IPS-NIHi11 (cell line): ENCODE measurements at regions not wholly inside any gene's neighbourhood (a gene's known extent, or its start where the extent isn't known, plus 50 kb on each side); places are given as distances from the start of the nearest gene placed in this dataset.

Source experiments
- DNase-seq: peaks from one replicate; pipeline ENCODE4 v3.0.0; 2012; ENCODE audit warnings: mixed read lengths, low spot score

DNA sequence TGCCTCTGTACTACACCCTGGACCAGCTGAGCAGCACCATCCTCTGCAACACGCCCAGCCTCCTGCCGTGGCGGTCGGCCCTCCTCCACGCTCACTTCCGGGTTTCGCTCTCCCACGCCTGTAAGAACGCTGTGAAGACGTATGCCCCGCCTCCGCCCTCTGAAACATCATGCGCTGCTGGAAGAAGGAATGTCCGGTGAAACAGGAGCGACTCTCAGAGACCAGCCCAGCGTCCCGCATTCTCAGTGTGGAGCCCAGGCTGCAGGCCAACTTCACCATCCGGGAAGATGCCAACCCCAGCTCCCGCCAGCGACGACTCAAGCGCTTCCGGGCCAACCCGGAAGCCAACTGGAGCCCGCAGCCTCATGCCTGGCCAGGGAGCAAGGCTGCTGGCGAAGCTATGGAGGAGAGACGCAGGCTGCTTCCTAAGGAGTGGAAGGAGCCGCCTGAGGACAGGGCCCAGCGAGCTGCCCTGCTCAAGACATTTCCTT is 186.1 kb upstream of the SLITRK2 start:
- no peak for DNase-seq

DNA sequence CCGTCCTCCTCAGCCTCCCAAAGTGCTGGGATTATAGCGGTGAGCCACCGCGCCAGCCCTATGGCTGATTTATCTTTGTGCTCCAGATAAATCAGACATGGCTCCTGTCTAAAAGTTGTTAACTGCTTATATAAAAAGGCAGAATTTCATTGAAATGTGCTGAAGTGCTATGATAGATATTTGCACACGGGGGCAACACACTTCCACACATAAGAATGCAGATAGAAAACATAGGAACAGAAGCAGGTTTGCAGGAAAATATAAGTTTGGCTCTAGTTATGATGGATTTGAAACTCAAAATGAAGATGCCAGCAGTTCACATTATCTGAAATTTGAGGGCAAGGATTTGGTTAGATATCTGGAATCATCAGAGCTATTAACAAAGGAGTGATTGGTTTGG is 163.1 kb upstream of the SLITRK2 start:
- no peak for DNase-seq

DNA sequence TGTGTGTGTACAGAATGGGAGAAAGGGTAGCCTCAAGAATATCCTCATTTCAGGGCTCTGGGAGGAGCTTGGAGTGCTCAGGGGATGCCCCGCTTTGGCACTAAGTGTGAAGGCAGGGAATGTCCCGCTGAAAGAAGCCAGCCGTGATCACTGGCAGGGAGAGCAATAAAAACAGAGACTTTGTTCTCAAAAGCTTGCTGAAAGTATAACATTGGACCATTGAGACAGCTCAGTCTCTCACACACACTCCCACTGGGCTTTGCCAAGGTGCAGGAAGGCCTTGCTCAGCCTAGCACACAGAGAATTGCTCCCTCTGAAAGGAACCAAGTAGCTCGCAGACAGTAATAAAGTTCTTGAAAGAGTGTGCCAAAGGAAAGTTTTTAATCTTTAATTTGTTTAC is 143.8 kb upstream of the SLITRK2 start:
- DNase-seq = no peak

DNA sequence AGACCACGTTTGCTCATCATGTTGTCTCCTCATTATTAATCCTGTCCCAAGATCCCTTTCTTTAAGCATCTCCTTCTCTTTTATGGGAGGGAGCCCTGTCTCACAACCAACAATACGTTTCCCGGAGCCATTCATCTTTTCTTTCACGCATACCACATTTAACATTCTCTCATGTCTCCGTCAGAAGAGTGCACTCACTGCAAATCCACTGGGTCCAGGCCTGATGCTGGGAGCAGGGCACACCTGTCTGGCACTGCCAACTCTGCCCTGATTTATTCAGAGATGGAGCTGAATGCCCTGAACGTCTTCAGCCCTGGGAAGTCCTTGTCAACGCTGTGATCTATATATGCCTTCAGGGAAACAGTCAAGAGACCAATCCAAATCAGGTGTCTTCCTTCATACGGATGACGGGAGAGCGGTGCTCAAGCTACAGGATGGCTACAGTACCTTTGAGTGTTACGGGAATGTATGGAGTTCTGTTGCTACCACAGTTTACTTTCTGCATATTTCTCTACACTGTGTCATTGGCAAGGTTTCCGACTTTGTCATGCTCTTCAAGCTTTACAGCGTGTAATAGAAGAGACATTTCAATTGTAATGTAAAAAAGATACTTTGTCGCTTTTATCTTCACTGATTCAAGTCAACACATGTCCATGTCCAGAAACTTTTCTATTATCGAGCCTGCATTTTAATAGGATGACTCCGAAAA is 140.4 kb upstream of the SLITRK2 start:
- DNase-seq = no peak

DNA sequence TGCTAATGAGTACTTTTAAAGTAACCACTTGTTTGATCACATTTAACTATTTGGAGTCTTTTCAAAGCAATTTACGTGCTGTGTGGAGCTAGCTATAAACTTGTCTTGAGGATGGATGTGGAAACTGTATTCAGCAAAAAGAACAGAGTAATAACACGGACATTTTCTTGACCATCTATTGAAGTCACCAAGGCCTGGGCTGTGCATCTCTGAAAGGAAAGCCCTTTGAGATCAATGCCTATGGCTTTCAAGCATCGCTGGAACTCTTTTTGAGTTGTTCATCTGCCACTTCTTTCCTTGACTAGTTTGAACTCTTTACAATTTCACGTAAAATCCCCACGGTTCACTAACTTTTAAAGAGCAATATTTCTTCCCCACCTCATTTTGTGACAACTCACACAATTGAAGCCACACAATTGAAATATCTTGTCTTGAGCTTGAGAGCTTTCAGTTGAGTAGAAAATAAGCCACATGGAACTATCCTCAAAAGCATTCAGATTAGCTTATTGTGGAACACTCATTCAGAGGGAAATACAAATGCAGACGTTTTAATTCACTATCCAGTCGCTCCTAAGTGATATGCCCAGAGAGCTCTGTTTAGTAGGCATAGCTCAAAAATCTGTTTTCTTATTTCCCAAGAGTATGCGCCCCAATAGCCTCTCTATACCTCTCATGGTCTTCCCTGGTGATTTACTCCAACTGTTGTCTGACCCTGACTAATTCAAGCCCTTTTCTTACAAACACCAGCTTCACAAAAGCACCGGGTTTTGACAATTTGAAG is 134.9 kb upstream of the SLITRK2 start:
- DNase-seq = no peak

DNA sequence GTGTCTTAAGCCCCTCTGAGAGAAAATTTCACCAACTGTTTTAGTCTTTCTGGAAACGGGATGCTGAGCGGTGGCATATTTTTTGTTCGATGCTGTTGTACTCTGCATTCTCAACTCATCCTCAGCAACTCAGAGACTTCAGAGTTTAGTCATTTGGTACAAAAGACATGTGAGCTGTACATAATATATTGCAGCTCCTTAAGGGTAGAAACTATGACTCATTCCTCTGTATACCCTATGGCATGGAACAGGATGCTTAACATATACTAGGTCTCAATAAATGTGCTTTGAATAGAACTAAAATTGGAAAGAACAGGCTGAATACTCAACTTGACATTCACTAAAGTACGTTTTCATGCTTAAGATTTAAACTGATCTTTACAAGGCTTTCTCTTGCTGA is 130.5 kb upstream of the SLITRK2 start:
- no peak for DNase-seq

DNA sequence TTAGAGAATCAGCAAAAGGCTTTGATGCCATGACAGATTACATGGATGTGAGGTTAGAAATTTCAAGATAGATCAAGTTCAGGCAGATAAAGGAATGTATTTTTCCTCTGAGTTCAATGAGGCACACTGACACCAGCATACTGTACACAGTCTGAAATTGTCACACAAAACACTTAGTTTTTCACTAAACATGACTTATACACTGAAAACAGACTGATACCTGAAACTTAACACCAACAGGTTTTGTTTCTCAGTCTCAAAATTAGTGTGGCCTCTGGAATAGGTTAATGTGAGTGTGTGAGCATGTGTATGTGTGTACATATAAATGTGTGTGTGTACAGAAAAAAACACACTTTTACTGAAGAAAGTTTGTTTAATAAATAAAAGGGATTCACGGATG is 129.9 kb upstream of the SLITRK2 start:
- DNase-seq = no peak

DNA sequence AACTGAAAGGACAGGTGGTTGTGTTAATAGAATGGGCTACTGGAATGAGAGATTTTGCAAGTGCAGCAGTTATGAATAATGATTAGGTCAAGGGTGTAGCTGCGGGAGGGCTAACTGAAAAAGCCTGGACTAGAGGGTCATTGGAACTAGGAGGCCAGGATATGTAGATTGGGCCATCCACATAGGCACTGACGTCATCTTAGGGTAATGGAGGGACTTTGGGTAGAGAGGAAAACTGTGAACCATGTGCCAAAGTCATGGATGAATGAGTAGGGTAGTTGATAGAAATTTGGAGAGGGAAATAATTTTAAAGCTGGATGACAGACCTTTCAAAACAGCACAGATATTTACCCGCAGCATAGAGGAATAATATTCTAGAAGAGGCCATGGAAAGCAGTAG is 123.6 kb upstream of the SLITRK2 start:
- no peak for DNase-seq

DNA sequence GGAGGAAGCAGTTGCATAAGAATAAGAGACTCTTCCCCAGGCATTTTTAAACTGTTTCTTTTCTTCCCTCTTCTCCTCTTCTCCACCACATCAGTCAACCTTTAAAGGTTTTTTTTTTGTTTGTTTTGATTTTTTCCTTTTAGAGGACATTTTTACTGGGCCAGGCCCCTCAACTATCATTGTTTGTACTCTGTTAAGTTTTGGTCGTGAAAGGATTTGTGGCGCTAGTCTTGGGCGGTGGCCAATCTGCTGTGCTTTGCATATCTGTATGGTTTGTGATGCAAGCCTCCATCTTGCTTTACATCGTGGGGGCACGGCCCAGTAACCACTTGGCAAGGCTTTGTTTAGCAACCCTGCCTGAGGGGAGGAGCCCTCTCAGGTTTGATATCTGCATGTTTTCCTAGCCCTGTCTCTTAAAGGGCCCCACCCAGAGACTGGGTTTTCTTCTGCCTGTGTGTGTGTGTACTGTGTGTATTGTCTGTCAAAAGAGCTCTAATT is 101.9 kb upstream of the SLITRK2 start:
- DNase-seq = no peak

DNA sequence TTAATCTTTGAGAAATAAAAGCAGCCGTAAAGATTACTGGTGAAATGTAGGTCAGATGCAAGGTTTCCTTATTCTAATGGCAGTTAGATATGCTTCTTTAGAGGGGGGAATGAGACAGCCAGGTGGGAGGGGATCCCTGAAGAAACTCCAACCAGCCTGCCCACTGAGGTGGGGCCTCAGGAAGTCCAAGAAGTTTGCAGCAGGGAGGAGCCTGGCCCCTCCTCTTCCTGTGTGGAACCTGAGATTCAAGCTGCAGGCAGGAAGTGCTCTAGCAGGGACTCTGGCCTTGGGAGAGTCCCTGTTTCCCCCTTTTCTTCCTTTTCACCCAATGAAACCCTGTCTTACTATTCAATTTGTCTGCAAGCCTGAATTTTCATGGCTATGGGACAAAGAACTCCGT is 101.4 kb upstream of the SLITRK2 start:
- DNase-seq = no peak

DNA sequence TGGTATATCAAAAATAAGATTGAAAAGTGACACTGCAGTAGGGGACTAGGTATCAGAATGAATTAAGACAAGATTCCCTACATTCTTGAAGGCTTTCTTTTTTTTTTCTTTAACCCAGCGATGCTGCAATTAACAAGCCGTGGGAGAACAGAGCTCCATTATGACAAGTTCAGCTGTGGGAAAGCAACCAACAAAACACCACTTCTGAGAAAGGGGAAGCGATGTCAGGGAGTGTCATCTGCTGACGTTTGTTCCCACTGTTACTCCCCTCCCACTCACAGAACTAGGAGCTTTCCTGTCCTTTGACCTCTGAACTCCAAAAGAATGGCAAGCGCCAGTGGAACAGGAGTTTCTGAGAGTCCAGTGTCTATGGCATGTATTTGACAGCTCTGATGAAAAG is 90.2 kb upstream of the SLITRK2 start:
- DNase-seq = no peak

DNA sequence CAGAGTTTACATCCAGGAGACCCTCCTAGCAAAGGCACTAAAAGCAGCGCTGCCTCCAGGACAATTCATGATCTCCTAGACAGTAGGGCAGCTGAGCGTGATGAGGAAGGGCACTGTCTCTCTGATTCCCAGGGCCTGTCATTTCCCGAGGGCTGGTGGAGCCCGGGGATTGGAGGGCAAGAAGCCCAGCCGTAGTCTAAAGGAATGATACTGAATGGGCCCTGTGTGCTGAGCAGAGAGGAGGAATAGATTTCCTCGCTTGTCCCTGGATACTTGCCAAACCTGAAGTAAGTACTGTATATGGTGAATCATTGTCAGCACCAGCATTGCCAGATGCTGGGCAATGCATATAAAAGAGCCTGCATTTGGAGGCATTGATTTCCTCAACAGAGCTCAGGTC is 88.0 kb upstream of the SLITRK2 start:
- no peak for DNase-seq

DNA sequence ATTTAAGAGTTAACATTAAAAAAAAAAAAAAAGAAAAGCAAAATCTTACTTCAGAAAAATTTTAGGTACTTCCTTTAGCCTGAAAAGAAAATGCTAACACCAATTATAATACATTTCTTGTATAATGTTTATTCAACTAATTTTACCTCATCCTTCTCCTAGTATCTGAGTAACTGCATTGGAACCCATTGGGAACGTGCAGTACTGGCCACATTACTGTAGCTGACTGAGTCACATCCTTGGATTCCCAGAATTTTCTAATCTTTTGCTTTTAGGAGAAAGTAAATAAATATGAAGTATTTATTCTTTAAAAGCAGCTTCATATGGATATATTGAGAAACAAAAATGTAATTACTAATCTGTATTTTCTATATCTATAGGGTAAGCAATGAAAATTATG is 82.6 kb upstream of the SLITRK2 start:
- no peak for DNase-seq

DNA sequence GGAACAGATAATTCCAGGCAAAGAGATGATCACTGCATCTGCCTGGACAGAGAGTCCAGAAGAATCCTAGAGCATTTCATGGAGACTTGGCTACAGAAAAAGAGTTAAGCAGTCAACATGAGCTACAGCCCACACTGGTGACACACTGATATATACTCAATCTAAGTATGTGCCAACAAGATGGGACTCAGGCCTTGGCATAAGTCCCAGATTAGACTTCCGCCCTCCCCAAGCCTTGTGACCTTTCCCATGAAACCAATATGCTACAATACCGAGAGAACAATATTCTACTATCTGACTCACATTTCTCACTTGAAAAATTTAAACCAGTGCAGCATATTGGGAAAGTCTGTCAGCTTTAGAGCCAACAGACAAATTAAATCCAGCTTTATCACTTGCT is 65.7 kb upstream of the SLITRK2 start:
- DNase-seq = no peak
